ENCODE measurements at regions not wholly inside any gene's neighbourhood (a gene's known extent, or its start where the extent isn't known, plus 50 kb on each side); places are given as distances from the start of the nearest gene placed in this dataset.

DNA sequence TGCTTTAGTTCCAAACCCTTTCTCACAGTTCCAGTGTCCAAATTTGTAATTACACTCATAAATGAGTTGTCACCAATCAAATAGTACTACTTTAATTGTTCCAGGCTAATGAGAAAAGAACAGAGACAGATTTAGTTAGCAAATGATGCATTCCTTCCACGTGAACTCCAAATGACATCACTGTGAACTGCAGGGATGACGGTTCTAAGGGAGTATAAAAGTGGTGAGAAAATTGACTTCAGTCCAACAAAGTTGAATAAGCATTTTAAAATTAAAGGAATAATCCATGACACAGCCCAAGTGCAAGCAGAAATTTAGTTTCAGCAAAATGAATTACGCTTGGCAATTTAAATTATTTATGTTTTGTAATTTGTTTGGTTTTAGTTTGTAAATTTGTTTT, 102.0 kb upstream of the LRATD1 start:
- no peak for DNase-seq (ENCODE audit: low read depth)

DNA sequence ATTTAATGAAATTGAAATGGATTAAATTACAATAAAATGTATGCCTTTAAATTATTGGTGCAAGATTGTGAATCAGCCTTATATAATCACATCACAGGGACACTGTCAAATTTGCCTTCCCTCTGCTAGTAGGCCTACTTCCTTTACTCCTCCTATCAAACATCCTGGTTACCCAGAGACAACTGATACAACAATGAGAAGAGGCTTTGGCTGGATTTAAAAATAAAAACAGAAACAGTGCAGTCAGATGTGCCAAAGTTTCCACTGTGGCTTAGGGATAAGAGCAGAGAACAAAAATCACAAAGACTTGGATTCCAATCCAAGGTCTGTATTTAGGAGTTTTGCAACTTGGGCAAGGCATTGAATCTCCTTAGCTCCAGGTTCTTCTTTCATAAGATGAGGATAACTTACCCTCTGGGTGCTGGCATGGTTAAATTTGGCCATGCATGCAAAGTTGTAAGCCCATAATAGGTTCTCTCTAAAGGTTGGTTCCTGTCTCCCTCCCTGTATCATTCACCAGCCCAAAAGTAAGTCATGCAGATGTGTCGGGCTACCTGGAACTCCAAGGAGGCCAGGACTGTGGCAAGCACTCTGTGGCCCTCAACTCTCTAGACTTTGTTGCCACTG, 99.3 kb upstream of the LRATD1 start:
- no peak for DNase-seq (ENCODE audit: low read depth)

DNA sequence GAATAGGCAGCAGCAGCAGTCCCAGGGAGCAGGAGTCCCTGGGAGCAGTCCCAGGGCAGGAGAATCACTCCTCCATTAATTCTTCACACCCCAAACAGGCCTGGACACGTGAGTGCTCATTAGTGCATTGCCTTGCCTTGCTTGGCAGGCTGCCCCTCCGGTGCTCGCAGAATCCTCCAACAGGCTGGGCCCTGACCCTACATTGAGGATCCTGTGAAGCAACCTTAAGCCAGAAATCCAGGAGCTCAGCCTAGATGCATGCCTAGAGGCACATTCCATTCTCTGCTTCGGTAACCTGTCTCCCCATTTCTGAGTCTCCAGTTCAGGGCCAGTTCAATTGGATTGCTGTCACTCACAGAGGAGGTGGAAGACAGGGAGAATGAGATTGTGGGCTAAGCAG, 97.4 kb upstream of the LRATD1 start:
- DNase-seq (ENCODE audit: low read depth) = no peak

DNA sequence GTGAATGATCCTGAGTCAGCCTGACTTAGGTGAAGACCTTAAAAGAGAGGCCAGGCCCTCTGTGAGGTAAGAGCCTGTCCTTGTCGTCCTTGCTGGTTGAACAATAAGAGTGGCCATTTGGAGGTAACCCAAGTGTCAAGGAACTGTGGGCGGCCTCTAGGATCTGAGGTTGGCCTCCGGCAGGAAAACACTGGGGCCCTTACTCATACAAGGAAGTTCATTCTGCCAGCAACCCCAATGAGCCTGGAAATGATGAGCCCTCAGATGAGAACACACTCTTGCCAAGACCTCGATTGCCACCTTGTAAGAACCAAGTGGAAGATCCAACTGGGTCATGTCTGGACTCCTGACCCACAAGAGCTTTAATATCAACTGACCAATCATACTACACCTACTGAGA, 95.5 kb upstream of the LRATD1 start:
- DNase-seq (ENCODE audit: low read depth) = no peak

DNA sequence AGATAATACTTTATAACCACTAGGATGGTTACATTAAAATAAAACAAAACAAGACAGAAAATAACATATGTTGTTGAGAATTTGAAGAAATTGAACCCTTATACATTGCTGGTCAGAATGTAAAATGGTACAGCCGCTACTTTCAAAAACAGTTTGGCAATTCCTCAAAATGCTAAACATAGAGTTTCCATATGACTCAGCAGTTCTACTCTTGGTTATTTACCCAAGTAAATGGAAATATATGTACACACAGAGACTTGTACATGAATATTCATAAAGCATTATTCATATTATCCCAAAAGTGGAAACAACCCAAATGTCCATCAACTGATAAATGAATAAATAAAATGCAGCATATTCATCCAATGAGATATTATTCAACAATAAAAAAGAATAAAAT, 92.5 kb upstream of the LRATD1 start:
- no peak for DNase-seq (ENCODE audit: low read depth)

DNA sequence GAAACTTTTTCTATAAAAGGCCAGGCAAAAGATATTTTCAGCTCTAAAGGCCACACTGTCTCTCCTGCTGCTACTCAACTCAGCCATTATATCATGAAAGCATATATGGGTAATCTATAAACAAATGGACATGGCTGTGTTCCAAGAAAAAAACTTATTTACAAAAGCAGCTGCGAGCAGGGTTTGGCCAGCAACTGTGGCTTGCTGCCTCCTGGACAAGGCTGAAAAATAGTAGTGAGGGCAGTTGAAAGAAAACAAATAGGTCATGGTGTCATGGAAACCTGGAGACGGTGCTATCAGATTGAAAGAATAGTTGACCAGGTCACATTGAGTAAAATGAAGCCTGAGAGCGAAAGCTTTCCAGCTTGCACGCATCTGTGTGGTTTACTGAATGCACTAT, 89.2 kb upstream of the LRATD1 start:
- no peak for DNase-seq (ENCODE audit: low read depth)

DNA sequence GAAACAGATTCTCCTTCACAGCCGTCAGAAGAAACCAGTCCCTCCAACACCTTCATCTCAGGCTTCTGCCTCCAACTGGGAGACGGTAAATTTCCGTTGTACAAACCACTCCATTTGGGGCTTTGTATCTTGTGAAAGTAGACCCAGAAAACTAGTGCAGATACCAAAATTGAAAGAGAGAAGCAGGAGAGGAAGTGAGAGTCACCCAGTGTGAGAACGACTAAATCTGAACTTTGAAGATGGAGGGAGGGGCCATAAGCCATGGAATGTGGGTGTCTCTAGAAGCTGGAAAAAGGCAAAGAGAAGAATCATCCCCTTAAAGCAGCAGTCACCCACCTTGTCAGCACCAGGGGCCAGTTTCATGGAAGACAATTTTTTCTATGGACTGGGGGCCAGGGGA, 88.3 kb upstream of the LRATD1 start:
- DNase-seq (ENCODE audit: low read depth) = no peak

DNA sequence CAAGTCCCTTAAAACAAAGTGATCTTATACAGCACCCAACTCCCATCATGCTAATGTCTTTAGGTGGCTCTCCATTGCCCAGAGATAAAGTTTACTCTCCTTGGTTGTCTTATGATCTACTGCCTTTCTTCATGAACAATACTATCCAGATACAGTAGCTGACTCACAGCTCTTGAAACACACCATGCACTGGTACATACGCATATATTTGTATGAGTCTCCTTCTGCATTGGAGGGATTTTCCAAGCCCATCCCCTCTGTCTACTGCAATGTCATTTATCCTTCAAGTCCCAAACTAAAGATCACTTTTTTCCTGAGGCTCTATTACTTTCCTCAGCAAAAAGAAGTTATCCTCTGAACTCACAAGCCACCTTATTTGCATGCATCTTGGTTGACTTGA, 84.7 kb upstream of the LRATD1 start:
- DNase-seq (ENCODE audit: low read depth) = no peak

DNA sequence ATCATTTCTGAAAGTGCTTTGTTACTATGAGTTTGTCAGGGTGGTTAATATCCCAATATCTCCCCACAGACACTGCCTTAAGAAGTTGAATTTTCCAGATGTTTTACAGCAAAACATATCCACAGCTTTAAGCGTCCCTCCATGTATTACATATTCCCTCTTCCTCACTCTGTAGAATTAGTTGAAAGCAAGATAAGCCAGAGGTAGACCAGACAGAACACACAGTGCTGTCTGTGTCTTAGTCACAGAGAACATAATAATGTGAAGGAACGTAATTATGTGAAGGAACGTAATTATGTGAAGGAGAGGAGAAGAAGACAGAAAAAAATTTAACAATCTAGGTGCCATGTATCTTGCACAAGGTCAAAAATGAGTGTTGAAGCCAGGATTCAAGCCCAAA, 81.9 kb upstream of the LRATD1 start:
- no peak for DNase-seq (ENCODE audit: low read depth)

DNA sequence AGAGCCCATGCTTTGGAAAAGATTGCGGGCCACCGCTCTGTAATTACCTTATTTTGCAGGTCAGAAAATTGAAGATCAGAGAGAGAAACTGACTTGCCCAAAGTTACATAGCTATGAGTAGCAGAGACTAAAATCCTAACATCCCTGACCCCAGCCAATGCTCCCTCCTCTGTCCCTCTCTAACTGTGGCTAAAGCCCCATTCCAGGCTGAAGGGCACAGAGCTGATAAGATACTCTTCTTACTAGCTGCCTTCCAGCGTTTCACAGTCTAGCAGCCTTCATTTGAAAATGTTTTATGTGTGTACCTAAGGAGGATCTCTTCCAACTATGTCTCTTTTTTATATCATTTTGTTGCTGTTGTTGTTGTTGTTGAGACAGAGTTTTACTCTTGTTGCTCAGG, 81.4 kb upstream of the LRATD1 start:
- no peak for DNase-seq (ENCODE audit: low read depth)

DNA sequence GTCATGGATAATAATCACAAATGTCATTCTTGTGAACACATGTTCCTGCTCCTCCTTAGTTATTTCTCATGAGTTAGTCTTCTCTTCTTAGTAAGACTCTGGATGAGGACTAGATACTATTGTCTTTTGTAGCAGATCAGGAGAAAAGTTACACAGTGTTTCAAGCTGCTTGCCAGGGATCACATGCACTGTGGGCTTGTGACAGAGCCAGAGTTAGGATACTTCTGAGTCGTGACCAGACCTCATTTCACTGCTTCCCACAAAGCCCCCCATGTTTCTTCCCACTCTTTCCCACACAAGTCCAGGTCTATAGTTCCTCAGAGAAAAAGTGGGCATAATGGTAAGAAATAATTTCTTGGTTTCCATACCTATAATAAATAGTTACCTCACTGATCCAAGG, 80.2 kb upstream of the LRATD1 start:
- no peak for DNase-seq (ENCODE audit: low read depth)

DNA sequence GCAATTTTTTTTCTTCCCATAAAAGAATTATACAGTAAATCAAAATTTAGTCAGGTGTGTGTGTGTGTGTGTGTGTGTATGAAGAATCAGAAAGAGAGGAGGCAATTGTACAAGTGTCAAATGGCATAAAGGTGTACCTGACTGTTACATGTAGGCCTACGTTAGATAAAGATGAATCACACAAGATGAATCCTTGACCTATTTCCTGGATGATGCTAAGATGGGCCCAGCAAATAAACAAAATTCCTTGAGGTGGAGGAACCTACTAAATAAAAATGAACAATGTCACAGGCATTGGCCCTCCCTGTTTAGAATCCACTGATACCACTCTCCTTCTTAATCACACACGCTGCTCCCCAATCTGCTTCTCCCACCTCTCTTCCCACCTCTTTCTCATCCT, 79.7 kb upstream of the LRATD1 start:
- DNase-seq (ENCODE audit: low read depth) = no peak

DNA sequence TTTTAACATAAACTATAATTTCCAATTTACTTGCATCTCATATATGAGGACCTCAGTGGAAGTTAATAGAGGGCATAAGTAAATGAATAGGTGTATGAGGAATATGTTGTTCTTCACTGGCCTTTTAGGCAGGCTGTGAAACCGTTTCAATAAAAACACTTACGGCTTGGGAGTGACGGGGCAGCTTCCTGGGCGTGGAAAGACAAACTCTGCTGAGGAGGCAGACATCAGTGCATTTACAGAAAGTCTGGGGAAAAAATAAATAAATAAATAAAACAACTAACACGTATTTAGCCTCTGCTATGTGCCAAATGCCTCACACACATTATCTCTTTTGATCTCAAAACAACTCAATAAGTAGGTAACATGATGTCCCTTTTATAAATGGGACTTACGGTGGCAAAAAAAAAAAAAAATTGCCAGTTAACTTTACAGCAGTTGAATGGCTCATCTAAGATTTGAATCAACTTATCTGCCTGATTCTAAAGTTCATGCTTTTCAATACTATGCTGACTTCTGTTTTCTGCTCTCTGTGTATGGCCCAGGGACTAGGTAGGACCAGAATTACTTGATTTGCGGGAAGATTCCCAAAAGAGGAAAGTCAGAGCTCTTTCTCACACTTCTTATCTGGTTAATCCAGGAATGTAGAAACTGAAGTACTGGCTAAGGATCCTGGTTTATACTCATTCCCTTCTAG, 77.5 kb upstream of the LRATD1 start:
- no peak for DNase-seq (ENCODE audit: low read depth)

DNA sequence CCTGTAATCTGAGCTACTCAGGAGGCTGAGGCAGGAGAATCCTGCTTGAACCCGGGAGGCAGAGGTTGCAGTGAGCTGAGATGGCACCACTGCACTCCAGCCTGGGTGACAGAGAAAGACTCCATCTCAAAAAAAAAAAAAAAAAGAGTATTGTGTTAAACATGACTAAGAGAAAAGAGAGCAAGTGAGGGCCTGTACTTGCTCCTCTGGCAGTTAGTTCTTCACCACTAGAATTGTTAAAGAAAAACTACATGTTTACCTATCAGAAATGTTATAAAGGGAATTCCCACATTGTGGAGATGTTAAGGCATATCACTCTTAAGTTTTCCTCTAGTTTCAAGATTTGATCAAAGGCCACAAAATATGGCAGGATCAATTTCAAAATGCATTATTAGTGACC, 75.4 kb upstream of the LRATD1 start:
- DNase-seq (ENCODE audit: low read depth) = no peak

DNA sequence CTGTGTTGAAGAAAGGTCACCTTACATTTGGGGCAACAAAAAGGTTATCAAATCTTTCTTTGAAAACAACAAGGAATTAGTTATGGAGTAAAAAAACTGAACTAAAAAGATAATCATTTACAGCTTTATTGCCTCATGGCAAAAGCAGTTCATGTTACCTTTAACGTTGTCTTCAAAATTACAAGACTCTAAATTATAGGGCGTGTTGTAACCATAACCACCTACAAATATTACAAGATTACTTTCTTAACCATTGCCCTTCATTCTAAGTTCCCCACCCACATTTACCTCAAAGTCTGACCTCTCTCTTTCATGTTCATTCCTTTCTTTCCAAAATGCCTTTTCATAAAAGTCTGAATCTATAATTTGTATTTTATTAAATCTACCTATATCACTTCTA, 74.6 kb upstream of the LRATD1 start:
- DNase-seq (ENCODE audit: low read depth) = no peak

DNA sequence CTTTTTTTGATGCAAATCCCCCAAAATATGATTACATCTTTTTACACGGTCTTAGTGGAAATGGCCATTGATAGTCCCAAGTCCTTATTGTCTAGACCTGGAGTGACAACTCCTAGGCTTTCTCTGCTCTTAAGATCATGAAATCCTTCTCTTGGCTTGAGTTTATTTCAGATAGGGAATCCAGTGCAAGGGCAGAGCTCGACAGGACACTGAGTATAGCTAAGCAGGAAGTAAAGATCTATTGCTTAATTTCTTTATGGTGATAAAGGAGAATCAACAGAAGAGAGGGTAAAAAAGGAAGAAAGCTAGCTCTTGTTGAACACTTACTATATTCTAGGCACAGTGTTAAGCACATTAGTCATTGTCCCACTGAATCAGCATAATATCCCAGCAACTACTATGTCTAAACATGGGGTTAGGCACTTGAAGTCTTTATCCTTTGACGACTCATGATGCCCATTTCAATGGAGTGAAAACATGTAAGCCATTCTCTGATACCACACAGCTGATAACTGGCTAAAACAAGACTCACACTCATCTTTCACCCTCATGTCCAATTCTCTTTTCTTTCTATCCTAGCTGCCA, 74.1 kb upstream of the LRATD1 start:
- no peak for DNase-seq (ENCODE audit: low read depth)

DNA sequence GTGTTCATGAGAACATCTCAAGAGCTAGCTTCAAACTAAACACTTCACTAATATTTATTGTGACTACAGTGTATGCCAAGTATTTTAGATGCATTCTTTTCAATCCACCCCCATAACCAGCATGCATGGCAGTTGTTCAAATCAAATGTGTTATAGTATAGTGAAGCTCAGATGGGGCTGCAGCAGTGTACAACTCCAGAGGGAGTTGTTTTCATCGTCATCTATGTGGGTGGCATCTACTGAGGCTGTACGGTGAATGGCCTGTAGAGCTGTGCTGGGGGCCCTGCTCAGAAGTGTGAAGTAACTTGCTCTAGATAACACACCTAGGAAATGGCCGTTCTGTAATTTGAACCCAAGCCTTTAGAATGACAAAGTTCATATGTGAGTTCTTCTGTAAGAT, 71.8 kb upstream of the LRATD1 start:
- DNase-seq (ENCODE audit: low read depth) = no peak

DNA sequence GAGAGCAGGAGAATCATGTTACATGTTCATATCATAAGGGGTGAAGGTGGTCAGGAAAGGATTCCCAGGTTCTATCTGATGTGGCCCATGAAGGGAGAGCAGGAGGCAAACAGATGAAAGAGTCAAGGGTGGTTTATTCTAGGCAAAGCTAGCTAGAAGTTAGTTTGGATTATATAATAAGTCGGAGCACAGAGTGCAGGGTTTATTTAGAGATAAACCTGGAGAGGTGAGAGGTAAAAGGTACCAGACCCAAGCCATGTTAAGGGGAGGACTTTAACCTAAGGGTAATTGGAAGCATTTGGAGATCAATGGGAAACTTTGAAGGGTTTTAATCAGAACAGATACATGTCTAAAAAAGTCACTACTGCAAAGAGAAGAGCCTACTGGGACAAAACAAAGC, 69.2 kb upstream of the LRATD1 start:
- DNase-seq (ENCODE audit: low read depth) = no peak

DNA sequence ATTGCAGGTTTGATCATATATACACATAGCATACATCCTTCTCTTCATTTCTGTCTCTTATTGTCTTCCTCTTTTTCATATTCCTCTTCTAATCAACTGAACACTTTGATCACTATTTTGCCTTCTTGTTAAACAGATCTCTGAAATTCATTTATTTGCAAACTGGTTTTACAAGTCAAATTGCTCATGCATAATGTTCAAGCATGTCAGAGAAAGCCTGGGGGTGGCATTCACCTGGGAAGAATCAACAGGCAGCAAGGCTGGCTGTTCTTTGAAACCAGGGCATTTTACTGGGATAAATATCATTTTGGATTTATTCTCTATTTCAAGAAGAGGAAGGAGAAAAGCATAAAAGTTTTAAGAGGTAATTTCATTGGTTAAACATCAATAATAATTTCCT, 66.9 kb upstream of the LRATD1 start:
- no peak for DNase-seq (ENCODE audit: low read depth)

DNA sequence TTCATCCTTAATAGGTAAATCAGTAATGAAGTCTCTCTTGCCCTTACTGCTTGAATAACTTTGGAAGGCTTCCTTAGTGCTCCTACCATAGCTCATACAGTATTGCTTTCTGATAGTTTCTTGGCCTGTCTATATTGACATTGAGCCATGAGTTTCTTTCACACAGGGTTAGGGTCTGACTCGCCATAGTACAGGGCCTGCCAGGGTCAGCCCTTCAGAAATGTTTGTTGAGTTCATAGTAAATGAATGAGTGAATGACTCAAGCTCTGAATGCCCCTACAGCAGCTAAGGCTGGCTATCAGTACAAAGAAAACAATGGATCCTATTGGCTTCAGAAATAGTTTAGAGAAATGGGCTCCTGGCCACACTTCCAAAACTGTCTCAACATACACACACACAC, 65.0 kb upstream of the LRATD1 start:
- DNase-seq (ENCODE audit: low read depth) = no peak

DNA sequence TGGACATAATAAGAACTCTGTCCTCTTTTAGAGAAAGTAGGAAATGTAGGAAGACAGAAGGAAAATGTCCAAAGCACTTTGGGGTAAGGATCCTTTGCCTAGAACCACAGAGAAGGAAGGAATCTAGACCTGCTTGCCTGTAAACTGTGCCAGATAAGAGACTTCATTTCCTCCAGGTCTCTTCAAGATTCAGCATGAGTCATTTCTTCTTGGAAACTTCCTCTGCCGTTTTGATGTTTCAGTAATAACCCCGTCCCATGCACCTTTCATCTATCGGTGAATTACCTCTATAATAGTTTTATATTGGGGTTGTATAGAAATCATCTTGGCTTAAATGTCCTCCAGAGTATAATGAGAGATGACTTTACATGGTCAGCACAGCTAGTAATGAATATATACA, 63.2 kb upstream of the LRATD1 start:
- DNase-seq (ENCODE audit: low read depth) = no peak

DNA sequence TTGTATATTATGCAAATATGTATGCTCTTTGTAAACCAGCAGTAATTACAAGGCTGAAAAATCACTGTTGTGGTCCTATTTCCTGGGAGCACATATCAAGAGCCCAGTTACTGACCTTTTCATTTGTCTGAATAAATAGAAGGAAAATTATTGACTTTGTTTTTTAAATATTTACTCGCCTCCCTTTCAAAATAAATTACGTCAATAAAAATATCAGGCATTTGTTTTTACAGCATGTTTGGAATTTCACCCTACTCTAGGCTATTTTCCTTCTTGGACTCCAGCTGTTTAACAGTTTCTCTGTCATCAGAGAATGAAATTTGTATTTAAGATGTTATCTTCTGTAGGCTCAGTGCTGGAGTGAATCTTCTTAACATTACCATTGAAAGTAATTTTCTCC, 59.9 kb upstream of the LRATD1 start:
- no peak for DNase-seq (ENCODE audit: low read depth)

DNA sequence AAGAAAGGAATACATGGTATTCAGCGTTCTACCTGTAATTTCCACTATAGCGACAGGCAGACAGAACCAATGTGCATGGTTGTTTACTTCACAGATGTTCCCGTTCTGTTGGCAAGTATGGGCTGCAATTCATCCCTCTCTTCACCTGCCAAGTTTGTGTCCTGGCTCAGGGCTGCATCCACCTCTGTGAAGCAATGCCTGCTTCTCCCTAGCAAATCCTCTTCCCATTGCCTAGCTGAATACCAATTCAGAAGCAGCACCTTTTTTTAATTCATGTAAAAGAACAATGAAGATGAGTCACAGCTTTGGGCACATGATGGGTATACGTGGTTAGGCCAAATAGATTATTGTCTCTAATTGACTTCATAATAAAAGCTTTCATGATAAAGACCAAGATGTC, 54.7 kb upstream of the LRATD1 start:
- DNase-seq (ENCODE audit: low read depth) = no peak
